ENCODE measurements at regions not wholly inside any gene's neighbourhood (a gene's known extent, or its start where the extent isn't known, plus 50 kb on each side); places are given as distances from the start of the nearest gene placed in this dataset.

DNA sequence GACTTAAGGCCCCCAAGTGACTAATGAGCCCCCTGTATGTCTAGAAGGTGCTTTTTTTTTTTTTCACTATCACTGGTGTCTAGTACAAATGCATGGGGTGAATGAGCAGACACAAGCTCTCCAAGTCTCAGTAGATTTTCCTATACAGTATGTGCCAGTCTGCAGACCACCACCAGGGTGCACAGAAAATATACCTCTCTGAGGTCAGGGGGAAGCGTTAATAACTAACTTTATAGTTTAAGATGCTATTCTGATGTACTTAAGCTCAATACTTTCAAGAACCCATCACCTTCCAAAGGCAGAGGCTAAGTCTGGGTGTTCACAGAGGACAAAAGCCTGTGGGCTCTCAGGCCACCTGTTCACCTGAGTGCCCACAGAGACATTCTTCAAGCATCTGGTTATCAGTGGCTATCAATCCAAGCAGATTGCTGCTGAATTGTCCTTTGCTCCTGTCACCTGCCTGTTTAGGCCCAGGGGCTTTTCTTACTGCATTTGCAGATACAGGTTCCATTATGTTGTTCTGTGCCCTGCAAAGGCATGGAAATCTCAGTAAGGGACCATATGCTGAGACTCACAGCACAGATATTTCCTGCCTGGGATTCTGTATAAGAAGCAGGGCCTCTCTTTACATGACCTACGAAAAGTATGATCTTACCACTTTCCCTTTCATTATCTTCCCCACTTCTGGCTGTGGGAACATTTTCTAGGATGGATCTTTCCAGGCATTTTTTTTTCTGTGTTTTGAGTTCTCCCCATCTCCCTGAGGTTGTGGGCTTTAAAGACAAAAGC is 534.6 kb downstream of the TNS1 start:
- DNase-seq = no peak

DNA sequence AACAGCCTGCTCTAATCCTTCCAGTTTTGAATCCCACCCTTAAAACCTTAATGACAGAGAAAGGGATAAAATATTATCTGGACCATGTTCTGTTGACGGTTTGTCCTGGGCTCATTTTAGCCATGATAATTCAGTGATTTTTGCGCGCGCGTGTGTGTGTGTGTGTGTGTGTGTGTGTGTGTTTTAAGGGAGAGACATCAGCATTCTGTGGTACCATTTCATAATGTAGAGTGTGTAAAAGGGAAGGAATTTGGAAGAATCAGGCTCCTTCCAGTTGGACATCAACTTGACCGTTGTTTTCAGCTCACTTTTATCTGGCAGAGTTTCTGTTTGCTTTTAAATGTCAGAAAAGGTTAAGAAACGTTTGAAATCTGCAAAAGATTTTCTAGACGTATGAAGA is 535.5 kb downstream of the TNS1 start:
- DNase-seq = no peak

DNA sequence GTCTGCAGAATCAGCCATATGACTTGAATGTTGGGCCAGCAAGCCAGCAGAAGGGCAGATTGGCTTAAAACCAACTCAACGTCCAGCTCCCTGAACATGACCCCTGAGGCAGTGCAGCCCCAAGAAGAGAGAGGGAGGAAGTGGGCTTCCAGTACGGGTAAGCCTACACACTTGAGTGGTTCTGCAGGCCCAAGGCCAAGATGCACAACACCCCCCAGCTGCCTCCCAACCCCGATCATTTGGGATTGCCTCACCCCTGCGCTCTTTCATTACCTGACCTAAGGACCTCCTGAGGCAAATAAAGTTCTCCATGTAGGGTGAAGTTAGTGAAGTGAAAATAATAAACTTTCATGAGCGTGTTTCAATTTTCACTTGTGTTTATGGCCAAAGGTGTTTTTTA is 536.0 kb downstream of the TNS1 start:
- DNase-seq = no peak

DNA sequence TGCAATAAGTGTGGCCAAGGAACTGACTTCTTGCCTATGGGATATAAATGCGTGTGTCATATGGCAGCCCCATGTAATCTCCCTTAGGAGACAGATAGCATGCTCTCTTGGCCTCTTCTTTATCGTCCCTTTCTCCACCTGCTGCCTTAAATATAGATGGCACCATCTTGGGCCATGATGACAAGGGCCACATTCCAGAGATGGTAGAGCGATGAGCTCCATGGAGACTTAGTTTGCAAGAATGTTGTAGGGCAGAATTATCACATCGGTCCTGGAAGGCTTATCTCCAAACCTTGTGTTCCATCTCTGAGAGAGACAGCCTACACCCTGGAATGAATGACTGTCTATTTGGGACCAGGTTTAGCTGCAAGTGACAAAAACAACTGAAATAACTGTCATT is 536.7 kb downstream of the TNS1 start:
- DNase-seq = no peak

DNA sequence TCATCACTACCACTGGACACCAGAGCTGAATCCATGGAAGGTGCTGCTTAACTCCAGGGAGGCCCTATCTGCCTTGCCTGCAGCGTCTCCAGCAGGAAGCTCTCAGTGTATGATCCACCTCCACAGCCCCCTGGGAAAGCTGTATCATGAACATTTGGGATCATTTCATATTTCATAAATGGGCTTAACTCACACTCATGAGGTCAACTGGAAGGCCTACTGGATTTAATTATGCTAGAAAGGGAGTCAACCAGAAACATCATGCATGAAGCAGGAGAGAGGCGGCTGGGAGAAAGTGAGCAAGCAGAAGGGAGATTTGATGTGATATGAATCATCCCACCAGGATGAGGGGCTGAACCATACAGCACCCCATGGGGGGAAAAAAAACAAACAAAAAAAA is 537.7 kb downstream of the TNS1 start:
- no peak for DNase-seq

DNA sequence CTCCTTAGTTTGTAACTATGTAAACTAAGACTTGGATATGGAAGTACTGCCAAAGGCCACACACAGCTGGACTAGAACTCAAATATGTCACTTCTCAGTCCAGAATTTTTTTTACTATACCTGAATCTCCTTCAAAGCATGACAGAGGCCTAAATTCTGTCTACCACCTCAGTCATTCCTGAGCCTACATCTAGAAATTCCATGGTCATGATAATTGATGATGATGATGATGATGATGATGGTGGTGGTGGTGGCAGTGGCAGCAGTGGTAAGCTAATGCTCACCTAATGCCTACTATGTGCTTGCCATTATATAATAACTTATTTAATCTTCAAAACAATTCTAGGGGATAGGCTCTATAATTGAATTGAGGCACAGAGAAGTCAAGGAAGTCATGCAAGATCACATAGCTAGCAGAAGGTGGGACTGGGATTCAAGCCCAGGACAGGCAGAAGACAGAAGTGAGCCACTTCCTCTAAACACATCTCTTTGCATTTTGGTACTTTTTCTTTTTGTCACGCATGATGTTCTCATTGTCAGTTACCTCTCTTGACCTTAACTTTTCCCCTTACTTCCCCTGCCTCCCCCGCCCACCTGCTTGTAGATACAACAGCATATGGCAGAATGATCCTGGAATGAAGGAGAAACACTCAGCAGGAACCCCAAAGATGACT is 539.3 kb downstream of the TNS1 start:
- DNase-seq = no peak

DNA sequence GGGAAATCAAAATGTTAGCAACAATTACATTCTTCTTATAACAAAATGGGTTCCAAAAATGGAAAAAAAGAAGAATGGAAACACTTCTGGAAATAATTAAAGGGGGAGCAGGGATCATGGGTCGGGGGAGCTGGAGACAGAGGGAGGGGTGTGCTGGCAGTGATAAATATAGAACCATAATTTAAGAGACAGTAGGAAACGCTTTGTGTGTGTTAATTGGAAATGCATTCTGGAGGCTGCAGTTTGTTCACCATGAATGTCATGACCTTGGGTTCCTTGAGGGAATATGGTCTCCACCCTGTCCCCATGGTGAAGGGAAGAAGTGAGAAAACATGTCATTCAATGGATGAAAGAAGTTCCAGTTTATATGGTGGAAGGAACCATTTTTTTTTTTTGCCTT is 540.7 kb downstream of the TNS1 start:
- DNase-seq = no peak

DNA sequence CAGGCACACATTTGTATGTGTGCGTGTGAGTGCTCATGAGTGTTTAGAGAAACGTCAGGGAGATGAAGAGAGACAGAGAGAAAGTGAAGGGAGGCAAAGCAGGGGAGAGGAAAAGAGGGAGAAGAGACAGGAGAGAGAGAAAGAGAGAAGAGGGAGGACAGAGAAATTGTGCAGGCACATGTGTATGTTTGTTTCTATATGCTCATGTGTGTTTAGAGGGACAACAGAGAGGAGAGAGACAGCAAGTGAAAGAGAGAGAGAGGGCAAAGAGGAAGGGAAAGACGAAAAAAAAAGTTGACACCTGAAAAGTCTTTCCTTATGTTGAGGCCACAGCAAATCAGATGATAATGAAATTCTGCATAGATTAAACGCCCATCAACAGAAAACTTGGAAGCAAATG is 541.1 kb downstream of the TNS1 start:
- DNase-seq = no peak

DNA sequence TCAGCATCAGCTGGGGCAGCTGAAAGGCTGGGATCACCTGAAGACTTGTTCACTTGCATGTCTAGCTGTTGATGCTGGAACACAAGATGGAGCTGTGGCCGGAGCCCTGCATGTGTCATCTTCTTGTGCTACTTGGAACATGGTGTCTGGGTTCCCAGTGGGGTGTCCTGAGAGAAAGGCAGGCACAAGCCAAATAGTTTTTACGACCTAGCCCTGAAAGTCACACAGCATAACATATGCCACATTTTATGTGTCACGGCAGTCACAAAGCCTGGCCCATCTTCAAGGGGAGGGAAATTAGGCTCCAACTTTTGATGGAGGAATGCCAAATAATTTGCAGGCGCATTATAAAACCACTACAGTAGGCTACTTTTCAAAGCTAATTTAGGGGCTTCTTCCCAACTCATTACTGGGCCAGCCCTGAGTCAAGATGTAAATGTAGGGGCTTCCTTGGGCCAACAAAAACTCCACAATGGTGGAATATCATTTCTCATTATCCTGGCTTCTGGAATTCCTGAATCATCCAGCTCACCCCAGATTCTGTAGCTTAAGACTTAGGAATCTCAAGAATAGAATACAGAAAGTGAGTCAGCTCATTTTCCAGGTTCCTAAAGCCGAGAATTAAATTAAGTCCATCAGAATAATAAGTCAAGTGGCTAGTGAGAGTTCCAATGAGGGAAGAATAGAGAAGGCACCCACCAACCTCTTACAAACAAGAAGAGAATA is 543.0 kb downstream of the TNS1 start:
- no peak for DNase-seq

DNA sequence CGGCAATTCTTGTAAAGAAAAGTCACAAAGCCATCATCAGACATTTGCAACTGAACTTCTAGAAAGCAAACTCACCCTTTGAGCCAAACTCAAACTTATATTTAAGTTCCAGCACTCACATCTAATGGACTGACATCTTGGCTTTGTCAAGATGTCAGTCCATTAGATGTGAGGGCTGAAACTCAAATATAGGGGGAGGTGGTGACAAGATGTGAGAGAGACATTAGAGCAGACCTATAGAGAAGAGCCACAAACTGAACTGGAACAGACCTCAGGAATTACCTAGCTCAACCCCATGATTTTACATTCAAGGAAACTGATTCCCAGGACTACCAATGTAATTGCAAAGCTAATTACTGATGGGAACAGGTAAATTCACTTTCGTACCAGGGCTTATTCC is 543.8 kb downstream of the TNS1 start:
- no peak for DNase-seq

DNA sequence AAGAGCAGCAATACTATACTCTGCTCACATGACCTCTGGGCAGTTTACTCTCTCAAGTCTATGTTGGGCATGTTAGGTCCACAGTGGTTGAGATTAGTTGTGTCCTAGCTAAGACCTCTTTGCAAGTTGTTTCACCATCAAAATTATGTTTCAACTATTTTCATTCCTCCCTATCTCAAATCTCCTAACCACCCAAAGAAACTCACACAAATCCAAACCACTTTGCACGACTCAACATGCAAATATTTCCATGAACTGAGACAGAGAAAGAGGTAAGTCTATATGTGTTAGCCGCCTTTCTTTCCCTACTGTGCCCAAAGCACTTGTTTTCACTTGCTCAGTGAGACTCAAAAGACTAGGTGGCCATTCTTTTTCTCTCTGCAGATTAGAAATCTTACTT is 546.8 kb downstream of the TNS1 start:
- DNase-seq = no peak

DNA sequence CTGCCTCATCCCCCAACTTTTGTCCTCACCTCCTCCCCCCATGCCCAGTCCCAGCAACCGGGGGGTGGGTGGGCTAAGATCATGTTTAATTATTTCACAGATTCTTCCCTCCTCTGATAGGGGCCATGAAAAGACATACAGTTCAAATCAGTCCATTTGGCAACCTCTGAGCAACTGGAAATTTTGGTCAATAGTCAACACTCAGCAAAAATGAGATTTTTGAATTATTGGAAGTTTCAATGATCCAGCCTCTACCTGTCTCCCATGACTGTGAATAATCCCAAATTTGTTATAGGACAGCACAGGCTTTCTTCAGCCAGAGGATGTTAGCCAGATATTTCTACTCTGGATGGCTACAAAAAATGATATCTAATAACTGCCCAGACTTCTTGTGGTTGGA is 549.9 kb downstream of the TNS1 start:
- no peak for DNase-seq

DNA sequence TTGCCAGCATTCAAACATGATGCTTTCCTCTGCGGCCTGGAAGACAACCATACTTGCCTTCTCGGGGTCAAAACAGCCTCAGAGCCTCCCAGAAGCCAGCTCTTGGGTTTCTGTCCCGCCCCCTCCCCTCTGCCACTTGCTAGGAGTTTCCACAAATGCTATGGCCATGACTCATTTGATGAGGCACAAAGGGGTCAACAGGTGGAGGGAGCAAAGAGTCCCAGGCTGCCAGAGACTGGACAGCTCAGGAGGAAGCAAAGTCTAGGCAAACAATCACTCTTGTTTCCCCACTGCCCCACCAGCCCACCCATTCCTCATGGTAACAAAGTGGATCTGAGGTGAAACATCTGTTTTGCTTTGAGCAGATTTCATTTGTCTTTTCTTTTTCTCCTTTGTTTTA is 551.1 kb downstream of the TNS1 start:
- DNase-seq = no peak

DNA sequence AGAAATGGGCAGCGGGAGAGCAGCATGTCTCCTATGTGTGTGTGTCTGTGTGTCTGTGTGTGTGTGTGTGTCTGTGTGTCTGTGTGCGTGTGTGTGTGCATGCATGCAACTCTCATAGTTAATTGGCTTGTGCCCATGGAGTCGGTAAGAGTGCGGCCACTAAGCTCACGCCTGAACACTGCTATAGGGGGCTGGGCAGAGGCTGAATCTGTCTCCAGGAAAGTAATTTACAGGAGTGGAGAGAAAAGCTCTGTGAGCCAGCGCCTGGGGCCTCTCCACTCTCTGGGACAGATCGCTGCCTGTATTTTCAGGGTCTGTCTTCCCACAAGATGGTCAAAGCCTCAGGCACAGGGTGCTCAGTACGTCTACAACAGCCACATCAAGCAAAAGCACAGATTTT is 553.4 kb downstream of the TNS1 start:
- no peak for DNase-seq

DNA sequence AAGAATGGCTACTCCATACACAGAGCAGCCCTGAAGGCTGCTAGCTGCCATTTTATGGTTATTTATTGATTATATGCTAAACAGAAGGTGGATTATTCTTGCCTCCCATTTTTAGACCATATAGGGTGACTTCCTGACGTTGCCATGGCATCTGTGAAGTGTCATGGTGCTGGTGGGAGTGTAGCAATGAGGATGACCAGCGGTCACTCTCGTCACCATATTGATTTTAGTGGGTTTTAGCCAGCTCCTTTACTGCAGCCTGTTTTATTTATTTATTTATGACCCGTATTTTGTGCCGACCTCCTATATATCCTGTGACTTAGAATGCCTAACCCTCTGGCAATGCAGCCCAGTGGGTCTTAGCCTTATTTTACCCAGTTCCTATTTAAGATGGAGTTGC is 553.9 kb downstream of the TNS1 start:
- no peak for DNase-seq

DNA sequence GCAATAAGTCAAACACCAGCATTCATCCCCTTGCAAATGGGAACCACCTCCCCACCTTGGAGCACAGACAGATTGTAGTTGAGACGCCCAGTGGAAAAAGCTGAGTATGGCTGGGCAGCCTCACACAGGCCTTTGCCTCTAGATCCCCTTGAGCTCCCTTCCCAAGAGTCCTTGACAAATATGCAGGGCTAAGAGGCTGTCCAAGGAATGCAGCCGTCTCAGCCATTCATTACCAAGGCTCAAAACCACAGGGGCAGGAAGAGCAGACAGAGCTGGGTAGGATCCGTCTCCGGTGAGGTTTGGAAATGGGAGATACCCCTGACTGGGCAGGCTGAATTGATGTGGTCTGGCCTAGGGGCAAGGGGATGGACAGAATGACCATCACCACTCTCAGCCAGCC is 557.1 kb downstream of the TNS1 start:
- no peak for DNase-seq

DNA sequence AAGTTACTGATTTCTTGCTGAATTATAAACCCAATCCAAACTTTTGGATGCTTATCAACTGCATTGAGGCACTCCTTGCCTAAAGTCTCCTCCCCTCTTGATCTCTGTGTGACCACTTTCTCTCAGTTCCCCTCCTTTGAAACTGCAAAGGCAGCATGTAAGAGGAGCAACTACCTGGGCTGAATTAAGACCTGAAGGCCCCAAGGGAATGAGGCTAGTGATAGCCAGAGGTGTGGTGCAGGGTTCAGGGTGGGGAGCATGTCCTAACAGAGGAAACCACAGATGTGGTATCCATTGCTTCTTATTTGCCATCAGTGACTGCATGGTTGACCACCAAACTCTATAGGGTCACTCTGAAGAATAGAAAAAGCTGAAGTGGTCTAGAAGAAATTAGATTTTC is 557.9 kb downstream of the TNS1 start:
- DNase-seq = no peak

DNA sequence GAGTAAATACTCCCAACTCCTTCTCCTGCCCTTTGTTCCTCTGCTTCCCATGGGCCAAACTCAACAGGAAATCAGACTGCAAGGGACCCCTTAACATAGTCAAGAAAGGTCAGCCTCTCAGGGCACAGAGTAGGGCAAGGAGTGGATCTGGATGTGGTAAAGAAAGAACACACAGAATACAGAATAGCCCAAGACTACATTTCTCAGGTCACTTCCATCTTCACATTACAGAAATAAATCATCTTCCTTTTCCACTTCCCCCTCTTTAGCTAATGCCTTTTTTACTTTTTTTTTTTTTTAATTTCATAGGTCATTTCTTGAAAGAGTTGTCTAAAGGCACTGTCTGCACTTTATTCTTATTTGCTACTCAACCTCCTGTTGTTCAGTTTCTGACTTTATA is 558.3 kb downstream of the TNS1 start:
- DNase-seq = no peak

DNA sequence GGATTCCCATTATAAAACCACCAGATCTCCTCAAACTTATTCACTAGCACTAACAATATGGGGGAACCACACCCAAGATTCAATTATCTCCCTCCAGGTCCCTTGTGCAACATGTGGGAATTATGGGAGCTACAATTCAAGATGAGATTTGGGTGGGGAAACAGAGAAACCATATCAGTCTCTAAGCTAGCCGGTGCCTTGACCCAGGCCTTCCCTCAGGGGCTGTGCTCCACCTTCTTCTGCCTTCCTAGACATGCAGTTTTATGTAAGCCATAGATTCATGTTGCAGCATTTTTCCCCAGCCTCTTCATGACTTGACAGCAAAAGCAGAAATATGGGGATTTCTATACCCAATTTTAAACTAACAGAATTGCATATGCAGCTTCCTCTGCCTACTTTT is 559.2 kb downstream of the TNS1 start:
- DNase-seq = no peak

DNA sequence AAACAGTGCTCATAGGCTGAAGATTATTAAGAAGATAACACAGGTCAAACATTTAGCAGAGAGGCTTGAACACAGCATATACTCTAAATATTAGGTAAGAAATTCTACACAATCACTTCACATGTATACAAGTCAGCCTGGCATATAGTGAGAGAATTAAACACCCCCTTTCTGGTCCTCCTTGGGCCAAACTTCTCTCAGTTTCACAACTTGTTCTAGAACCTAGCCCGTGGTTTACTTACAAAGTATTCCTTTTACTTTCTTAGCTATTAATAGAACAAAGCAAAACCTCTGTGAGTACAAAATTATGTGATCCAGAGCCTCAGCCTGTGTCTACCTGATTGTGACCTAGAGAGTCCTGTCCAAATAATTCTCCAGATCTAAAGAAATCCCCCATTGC is 562.8 kb downstream of the TNS1 start:
- no peak for DNase-seq

DNA sequence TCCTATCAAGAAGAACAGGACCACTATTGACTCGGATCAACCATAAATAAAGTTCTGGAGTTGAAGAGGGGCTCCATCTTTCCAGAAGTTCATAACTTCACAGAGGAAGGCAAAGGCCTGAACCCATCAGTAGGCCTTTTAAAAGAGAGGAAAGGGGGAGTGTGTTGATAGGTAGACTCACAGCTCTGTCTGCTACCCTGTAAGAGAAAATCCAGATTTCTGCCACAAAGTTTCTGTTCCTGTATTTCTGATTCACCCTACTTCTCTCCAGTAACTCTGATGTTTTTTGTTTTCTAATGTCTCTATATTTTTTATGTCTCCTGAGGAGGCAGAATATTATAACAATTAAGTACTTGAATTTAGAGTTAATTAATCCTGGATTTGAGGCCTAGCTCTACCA is 564.0 kb downstream of the TNS1 start:
- no peak for DNase-seq

DNA sequence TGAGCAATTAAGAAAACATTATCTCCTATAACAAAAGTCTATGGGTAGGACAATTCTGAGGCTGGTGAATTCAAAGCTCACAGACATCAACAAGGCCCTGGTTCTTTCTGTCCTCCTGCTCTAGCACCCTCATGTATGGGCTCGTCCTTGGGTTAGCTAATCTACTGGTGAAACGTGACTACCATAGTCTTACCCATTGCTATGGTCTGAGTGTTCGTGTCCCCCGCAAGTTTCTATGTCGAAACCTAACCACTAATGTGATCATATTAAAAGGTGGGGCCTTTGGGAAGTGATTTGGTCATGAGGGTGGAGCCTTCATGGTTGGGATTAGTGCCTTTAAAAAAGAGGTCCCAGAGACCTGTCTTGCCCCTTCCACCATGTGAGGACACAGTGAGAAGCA is 564.7 kb downstream of the TNS1 start:
- DNase-seq = no peak

DNA sequence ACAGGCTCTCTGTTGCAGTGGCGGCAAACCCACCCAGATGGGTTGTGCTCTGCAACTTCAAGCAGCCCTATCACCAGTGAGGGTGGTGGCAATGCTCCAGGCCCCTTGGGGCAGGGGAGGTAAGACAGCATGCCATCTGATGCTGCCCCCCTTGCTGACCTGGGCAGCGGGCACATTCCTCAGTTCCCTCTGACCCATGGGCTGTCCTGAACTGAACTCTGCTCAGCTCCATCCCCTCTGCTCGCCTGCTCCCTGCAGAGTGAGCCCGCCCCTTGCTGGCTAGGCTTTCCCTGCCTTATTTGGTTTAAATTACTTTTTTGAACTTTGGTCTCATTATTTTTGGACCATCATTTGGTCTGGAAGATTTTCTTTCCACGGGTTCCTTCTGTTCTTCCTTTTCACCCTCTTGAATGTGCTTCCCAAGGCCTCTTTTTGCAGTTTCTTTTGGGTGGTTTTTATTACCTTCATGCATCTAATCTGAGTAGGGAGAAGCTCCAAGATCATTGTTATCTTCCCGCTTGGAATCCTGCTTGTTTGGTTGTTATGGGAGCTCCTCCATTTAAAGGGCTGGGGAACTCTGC is 565.4 kb downstream of the TNS1 start:
- no peak for DNase-seq

DNA sequence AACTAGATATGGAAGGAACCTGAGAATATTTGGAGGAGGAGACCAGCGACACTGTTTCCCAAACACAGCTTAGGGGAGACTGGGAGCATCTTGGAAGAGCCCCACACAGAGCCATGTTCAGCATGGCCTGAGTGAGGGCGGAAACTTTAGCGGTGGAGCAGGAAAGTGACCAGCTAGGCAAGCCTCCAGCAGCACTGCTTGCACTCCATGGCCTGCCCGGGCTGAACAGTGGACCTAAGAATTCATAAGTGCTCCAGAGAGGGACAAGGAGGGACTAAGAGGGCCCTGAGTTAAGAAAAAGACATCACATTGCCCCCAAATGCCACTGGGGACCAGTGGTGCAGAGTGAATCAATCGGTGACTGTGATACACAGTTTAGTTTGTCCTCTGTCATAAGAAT is 566.4 kb downstream of the TNS1 start:
- DNase-seq = no peak
